Smooth muscle cell of the brain vasculature (primary cell): ENCODE measurements at regions not wholly inside any gene's neighbourhood (a gene's known extent, or its start where the extent isn't known, plus 50 kb on each side); places are given as distances from the start of the nearest gene placed in this dataset.

Experiments used
- DNase-seq: peaks from one replicate; pipeline ENCODE4 v3.0.0-alpha.2; 2012; ENCODE audit warnings: low read depth, low spot score

GRCh38 chr12:77629141-77629540 lies 201.6 kb upstream of the NAV3 start:
- no peak for DNase-seq

GRCh38 chr12:77625441-77625840 lies 205.3 kb upstream of the NAV3 start:
- DNase-seq = peak; percentile 43

GRCh38 chr12:77619425-77619824 lies 211.3 kb upstream of the NAV3 start:
- DNase-seq = no peak

DNA sequence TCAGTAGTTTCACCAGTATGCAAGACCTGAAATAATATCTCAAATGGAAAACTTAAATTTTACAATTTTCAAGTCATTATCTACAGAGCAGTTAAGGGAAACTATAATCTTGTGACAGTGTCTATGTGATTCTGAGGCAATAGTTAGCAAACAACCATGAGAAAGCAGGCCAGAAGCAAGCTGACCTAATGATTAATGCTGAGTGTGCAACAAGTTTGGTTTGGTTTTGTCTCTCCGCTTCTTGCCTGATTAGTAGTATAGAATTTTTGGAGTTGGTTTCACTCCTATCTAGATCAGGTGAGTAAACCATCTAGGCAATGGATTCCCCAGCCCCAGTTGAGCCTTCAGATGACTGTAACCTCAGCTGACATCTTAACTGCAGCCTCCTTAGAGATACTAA lies 212.9 kb upstream of the NAV3 start:
- DNase-seq = no peak

DNA sequence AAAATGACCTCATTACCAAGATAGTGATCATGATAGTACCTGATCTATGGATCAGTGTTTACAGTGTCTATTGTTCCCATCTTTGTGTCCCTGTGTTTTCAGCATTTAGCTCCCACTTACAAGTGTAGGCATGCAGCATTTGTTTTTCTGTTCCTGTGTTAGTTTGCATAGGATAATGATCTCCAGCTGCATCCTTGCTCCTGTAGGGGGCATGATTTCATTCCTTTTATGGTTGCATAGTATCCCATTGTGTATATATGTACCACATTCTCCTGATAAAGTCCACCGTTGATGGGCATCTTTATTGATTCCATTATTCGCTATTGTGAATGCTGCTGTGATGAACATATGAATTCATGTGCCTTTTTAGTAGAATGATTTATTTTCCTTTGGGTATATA lies 215.4 kb upstream of the NAV3 start:
- DNase-seq = no peak

DNA sequence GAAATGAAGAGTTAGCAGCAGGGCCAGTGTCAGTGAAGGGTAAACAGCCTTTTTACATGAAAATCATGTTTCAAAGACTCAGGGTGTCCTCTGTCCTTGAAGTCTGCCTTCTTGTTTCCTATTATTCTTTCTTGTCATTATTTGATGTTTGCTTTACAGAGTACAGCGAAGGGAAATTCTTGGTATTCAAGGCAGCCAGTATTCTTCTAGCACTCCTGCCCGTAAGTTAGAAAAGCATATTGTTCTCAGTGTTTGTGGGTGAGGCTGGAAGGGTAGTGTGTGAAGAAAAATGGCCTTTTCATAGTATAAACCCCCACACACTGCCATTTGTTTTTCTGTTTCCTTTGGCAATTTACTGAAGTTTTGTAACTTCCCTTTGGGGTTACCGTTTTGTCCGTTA lies 217.3 kb upstream of the NAV3 start:
- no peak for DNase-seq

- DNase-seq = no peak
Observed at GRCh38 chr12:77610446-77610845, 220.2 kb upstream of the NAV3 start.

GRCh38 chr12:77609016-77609415 lies 221.7 kb upstream of the NAV3 start:
- no peak for DNase-seq

DNA sequence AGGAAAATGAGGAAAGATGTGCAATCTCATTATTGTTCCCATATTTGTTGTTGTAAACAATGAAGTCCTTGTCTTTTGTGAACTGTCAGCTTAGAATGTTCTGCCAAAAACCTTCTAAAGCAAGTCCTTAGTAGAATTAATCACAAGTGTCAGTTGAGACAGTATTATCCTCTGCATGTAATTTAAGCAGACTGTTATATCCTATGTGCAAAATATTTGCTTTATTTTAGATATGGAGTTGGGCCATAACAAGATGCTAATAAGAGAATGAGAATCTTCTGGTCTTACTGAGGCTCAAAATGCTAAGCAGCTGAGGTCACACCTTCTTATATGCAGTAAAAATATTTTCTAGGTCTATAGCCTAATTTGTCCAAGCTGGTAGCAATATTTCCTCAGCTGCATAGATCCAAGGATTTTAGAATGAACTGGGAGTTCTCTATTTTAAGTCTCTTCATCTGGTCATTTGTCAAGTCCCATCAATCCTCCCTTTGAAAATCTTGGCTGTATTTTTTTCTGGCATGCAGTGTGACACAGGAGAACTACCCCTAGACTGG lies 222.3 kb upstream of the NAV3 start:
- DNase-seq = no peak

DNA sequence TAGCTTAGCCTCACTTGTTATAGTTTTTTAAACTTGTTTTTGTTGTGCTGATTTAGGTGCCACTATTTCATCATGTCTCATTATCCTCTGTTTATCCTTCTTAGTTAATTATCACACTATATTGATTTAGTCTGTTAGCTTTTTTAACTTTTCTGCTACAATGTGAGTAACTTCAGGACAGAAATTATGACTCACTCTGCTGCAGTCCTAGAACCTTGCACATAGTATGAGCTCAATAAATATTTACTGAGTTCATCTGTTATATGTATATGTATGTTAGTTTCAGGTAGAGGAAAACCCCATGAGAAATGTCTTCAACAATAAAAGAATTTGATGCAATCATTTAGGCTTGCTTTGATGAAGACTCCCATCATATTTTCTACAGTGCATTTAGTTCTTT lies 224.3 kb upstream of the NAV3 start:
- no peak for DNase-seq

GRCh38 chr12:77603946-77604345 lies 226.7 kb upstream of the NAV3 start:
- DNase-seq = no peak

DNA sequence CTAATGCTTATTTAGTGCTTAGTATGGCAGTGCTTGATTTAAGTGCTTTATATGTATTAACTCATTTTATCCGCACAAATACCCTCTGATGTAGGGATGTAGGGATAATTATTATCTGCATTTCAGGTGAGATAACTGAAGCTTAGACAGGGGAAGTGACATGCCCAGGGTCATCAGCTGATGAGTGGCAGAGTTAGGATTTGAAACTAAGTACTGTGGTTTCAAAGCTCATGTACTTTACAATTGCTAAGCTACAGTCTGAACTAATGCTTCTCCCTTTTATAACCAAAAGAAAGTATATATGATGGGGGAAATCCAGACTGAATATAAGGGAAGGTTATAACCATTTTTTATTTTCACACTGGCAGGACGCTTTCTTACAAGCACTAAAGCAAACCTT lies 229.6 kb upstream of the NAV3 start:
- DNase-seq = no peak

GRCh38 chr12:77600468-77600843 lies 230.2 kb upstream of the NAV3 start:
- DNase-seq = no peak

GRCh38 chr12:77599782-77600467 lies 230.8 kb upstream of the NAV3 start:
- DNase-seq = no peak

DNA sequence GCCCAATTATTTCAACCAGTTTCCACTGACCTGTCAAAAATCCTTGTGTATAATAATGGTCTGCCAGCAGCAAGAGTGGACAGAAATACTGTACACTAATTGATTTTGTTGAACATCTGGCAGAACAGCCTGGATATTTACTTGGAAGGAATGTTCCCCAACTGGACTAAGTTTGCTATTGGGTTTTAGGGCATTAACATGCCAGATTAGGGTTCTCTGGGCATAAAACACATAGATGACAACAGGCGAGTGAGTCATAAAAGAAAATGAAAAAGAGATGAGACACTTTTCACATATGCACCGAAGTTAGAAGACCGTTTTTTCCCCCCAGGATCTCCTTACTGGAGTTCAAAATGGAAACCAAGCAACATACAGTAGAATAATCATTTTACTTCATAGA lies 236.3 kb upstream of the NAV3 start:
- DNase-seq = no peak

DNA sequence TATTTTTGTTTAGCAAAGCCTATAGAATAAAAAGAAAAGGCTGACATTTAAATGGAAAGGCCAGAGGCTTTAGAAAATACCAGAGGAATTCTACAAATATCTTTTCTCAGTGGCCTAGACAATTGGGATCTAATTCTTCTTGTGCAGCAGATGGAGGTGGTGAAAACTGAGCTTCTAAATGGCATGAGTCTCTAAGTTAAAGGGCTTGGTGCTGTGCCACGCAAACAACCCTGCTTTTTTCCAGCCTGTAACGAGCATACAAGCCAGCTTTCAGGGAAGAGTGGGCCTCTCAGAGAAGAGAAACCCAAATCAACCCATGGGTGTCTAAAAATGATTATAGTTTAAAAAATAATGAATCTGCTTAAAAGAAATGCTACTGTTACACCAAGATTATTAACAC lies 237.9 kb upstream of the NAV3 start:
- DNase-seq = no peak

GRCh38 chr12:77591959-77592743 lies 238.5 kb upstream of the NAV3 start:
- no peak for DNase-seq

DNA sequence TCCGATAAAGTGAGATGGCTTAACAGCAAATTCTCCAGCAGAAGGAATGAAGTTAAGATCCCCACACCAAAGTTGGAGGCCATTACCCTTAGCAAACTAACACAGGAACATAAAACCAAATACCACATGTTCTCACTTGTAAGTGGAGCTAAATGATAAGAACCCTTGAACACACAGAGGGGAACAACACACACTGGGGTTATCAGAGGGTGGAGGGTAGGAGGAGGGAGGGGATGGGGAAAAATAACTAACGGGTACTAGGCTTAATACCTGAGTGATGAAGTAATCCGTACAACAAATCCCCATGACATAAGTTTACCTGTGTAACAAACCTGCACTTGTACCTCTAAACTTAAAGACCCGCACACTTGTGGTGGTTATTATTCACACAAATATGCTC lies 240.4 kb upstream of the NAV3 start:
- no peak for DNase-seq

GRCh38 chr12:77584860-77585259 lies 245.8 kb upstream of the NAV3 start:
- no peak for DNase-seq

- no peak for DNase-seq
Observed at GRCh38 chr12:77578466-77579220, 252.1 kb upstream of the NAV3 start.

GRCh38 chr12:77577791-77578190 lies 252.9 kb upstream of the NAV3 start:
- DNase-seq = no peak

GRCh38 chr12:77575376-77575919 lies 255.2 kb upstream of the NAV3 start:
- DNase-seq = no peak
